Stimulated activated naive B cell treated with anti-CD40 and anti-IgM and Interleukin-4, amounts not matched to agents 10 μg/mL and 1 μg/mL and 100 μg/mL, for 72 hours (primary cell): ENCODE measurements at regions not wholly inside any gene's neighbourhood (a gene's known extent, or its start where the extent isn't known, plus 50 kb on each side); places are given as distances from the start of the nearest gene placed in this dataset.
"Not testable (repeated sequence)": the region's sequence is repeated elsewhere in the genome, so short reads cannot be mapped to it uniquely, and the experiment has no call there.

Experiments
- ATAC-seq, 2 donors: fragments of 150-1000 bp; cut with Tn5 transposase; replicated peaks; 2 replicates each; pipeline ENCODE4 v1.10.0; 2021; ENCODE audit warnings: moderate library complexity in 1 of 2
- DNase-seq: peaks from one replicate; pipeline ENCODE4 v3.0.0; 2021
- H3K27ac Mint-ChIP-seq: one replicate; pipeline ENCODE4 v1.8.0; 2022; ENCODE audit warnings: mild to moderate bottlenecking, mixed read lengths
- H3K27me3 Mint-ChIP-seq, 2 donors: one replicate each; pipeline ENCODE4 v1.8.0; 2022; ENCODE audit warnings: mixed read lengths in 2 of 2
- H3K36me3 Mint-ChIP-seq, 2 donors: one replicate each; pipeline ENCODE4 v1.8.0; 2022; ENCODE audit warnings: mixed read lengths in 2 of 2, mild to moderate bottlenecking in 1 of 2
- H3K4me1 Mint-ChIP-seq, 2 donors: one replicate each; pipeline ENCODE4 v1.8.0; 2022; ENCODE audit warnings: mixed read lengths in 2 of 2, mild to moderate bottlenecking in 1 of 2
- H3K4me3 Mint-ChIP-seq, 2 donors: one replicate each; pipeline ENCODE4 v1.8.0; 2022; ENCODE audit warnings: mild to moderate bottlenecking in 2 of 2, mixed read lengths in 2 of 2, moderate library complexity in 1 of 2
- H3K9me3 Mint-ChIP-seq, 2 donors: one replicate each; pipeline ENCODE4 v1.8.0; 2022; ENCODE audit warnings: mixed read lengths in 2 of 2, mild to moderate bottlenecking in 1 of 2

DNA sequence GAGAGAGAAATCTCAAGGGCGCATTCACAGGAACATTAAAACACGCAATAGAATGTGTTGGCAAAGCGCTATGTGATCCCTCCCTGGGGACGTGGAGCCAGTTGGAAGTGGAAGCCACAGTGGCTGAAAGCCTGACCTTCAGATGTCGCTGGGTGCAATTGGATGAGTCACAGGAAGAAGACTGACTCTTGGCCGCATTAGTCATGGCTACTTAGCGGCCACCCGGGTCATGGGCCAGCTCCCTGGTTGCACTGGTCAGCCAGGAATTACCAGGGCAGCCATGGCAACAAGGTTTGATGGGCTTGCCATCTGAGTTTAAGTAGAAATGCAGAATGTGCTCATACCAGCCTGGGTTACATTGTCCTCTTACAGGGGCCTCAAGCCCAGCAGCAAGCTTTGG, 231.2 kb upstream of the FRG2C start:
- peaks cover 10 to 12% of the 10 kb centered on the region in 2 donors for H3K4me1 Mint-ChIP-seq
- not testable (repeated sequence) for DNase-seq, H3K9me3 Mint-ChIP-seq, H3K4me3 Mint-ChIP-seq, ATAC-seq, H3K27me3 Mint-ChIP-seq, H3K27ac Mint-ChIP-seq
- H3K36me3 Mint-ChIP-seq: peaks cover 0 to 32% of the 10 kb centered on the region in 2 donors

DNA sequence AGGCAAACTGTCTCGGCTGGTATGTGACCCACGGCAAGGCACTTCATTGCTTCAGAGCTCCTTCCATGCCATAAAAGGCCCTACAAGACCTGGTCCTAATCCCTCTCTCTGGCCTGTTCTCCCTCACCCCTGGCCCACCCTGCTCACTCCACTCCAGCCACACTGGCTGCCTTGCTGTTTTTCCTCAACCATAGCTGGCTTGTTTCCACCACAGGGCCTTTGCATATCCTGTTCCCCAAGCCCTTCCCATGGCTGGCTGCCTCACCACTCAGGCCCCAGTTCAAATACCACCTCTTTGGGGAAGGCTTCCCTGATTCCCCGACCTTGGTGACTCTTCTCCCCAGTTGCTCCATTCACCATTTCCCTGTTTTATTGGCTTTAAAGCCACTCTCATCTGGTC, 230.8 kb upstream of the FRG2C start:
- H3K36me3 Mint-ChIP-seq: peaks cover 0 to 32% of the 10 kb centered on the region in 2 donors
- peaks cover 10 to 12% of the 10 kb centered on the region in 2 donors for H3K4me1 Mint-ChIP-seq

DNA sequence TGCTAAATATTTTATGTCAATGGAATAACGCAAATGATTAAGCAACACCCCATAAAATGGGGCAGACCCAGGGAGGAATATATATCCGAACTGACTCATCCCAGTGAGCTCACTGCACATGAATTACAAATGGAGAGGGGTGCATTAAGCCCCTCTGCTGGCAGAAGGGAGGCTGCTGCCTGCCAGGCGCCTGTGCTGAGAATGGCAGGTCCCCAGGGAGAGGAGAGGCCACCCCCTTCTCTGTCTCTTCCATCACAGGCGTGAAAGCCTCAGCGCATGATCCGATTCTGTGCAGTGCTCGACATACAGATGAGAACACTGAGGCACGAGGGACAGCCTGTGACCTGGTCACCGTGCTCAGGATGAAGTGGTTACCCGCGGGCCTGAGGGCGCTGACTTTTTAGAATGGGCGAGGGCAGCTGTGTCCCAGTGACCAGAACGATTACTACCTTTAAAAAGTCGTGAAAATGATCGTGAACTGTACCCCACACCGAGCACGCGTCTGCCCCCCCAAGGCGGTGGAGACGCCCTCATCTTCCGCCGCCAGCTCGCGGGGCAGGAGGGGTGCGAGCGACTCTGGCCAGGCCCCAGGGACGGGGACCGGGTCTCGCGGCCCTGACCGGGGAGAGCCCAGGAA, 229.7 kb upstream of the FRG2C start:
- DNase-seq: peak; percentile 52

More for the DNA sequence above, 230.8 kb upstream of the FRG2C start:
- not testable (repeated sequence) for H3K27ac Mint-ChIP-seq, ATAC-seq, DNase-seq, H3K4me3 Mint-ChIP-seq, H3K27me3 Mint-ChIP-seq, H3K9me3 Mint-ChIP-seq

DNA sequence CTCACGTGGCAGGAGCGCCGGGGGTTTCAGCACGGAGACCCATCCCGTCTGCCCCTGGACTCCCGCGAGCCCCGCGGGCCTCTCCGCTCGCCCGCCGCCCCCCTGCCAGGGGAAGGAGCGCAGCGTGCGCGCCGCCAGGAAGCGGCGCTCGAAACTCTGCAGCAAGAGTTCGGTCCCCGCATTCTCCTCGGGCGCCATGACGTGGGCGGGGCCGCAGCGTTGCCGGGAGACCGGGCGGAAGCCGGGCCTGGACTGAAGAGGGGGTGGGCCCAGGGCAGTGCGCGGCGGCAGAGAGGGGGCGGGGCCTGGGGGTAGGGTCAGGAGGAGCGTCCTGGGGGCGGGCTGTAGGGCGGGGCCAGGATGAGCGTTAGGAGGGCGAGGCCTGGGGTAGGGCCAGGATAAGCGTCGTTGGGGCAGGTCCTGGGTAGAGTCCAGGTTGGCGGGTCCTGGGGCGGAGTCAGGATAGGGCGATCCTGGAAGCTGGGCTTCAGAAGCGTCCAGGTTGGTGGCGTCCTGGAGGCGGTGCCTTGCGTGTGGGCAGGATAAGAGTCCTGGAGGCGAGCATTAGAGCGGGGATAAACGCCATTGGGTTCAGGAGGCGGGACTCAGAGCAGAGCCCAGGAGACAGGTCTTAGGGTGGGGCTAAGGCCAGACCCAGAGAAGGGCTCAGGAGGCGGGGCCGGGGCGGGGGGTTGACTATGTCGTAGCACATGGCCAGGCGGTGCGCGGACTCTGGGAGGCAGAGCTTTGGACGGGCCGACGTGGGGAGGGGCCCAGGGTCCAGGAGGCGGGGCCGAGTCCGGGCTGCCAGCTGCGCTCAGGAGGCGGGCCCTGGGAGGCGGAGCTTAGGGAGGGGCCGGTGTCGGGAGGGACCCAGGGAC, 229.0 kb upstream of the FRG2C start:
- peak; percentile 100 for ATAC-seq
- peaks cover 0 to 24% of the 10 kb centered on the region in 2 donors for H3K36me3 Mint-ChIP-seq
- not testable (repeated sequence) for H3K27me3 Mint-ChIP-seq

More for the DNA sequence above, 229.7 kb upstream of the FRG2C start:
- H3K27me3 Mint-ChIP-seq, ATAC-seq, H3K9me3 Mint-ChIP-seq: not testable (repeated sequence)
- peak overlapping the region; percentile 99 for H3K27ac Mint-ChIP-seq
- peaks cover 0 to 26% of the 10 kb centered on the region in 2 donors for H3K36me3 Mint-ChIP-seq
- peak overlapping the region; percentile 98 to 99 for H3K4me3 Mint-ChIP-seq
- peaks cover 6 to 12% of the 10 kb centered on the region in 2 donors for H3K4me1 Mint-ChIP-seq

DNA sequence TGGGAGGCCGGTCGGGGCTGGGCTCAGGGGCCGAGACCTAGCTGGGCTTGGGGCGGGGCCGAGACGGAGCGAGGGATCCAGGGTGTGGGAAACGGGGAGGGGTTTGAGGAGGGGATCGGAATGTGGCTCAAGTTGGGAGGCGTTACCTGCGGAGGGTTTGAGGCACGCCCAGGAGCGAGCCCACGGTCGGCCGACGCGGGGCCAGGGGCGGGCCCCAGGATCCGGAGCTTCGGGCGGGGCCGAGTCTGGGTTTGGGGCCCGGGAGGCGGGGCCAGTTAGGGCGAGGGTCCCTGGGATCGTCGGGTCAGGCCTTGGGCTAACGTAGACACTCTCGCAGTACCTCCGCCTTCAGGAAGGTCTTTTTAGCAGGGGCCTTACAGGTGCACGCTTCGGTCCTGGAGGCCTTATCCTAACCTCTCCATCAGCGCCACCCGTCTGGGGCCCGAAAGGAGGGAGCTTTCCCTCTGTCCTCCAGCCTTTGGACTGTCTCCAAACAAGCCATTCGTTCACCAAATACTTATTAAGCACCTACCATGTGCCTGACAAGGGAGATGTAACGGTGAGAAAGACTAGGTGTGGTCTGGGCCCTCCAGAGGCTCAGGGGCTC, 228.2 kb upstream of the FRG2C start:
- Mint-ChIP-seq H3K4me1 (peaks cover 6 to 12% of the 10 kb centered on the region in 2 donors), H3K4me3 (peak overlapping the region; percentile 98 to 99), H3K27ac (peak overlapping the region; percentile 99), H3K36me3 (peaks cover 0 to 20% of the 10 kb centered on the region in 2 donors)
- not testable (repeated sequence) for ATAC-seq, H3K27me3 Mint-ChIP-seq, DNase-seq, H3K9me3 Mint-ChIP-seq

More for the DNA sequence above, 229.0 kb upstream of the FRG2C start:
- H3K4me1 Mint-ChIP-seq: peaks cover 6 to 12% of the 10 kb centered on the region in 2 donors
- H3K27ac Mint-ChIP-seq: peak overlapping the region; percentile 99
- peak overlapping the region; percentile 98 to 99 for H3K4me3 Mint-ChIP-seq
- peak; percentile 97 for DNase-seq
- H3K9me3 Mint-ChIP-seq: not testable (repeated sequence)

DNA sequence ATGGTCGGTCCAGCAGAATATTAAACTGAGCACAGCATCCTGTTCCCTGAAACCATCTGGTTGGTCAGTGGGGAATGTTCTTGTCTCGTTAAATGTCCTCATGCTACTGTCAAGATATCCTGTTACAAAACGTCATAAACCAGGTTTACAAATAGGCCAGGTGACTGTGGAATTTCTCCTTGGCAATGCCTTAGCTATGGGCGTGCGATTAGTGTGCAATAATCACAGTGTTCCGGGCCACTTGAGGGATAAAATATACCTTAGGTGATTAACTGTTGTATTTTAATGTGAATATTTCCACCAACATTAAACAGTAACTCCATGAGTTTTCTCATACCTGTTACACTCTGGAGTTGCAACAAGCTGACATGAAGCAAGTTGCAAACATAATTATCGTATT, 223.1 kb upstream of the FRG2C start:
- H3K27ac Mint-ChIP-seq, H3K36me3 Mint-ChIP-seq, H3K4me3 Mint-ChIP-seq, H3K4me1 Mint-ChIP-seq, H3K27me3 Mint-ChIP-seq, DNase-seq, H3K9me3 Mint-ChIP-seq, ATAC-seq: not testable (repeated sequence)

DNA sequence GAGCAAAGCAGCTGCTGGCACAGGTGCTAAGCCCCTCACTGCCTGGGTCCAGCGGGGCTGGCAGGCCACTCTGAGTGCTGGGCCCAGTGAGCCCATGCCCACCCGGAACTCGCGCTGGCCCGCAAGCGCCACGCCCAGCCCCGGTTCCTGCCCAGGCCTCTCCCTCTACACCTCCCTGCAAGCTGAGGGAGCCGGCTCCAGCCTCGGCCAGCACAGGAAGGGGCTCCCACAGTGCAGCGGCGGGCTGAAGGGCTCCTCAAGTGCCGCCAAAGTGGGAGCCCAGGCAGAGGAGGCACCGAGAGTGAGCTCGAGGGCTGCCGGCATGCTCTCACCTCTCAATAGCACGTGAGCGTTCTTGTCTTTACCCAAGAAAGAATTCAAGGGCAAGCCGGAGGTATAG, 219.5 kb upstream of the FRG2C start:
- H3K36me3 Mint-ChIP-seq, DNase-seq, H3K4me1 Mint-ChIP-seq, H3K9me3 Mint-ChIP-seq, H3K27me3 Mint-ChIP-seq, ATAC-seq, H3K27ac Mint-ChIP-seq, H3K4me3 Mint-ChIP-seq: not testable (repeated sequence)

DNA sequence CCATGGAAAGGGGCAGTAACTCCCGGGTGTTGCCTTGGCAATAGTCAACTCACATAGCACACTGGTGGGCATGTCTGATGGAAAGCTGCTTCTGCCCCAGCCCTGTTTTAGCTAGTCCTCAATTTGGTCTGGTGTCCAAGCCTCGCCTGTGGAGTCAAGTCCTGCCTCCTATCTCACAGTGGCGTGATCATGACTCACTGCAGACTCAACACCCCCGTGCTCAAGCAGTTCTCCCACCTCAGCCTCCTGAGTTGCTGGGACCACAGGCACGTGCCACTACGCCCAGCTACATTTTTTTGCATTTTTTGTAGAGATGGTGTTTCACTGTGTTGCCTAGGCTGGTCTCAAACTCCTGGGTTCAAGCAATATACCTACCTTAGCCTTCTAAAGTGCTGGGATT, 218.9 kb upstream of the FRG2C start:
- H3K9me3 Mint-ChIP-seq, H3K27ac Mint-ChIP-seq, ATAC-seq, H3K4me3 Mint-ChIP-seq, DNase-seq, H3K36me3 Mint-ChIP-seq, H3K27me3 Mint-ChIP-seq, H3K4me1 Mint-ChIP-seq: not testable (repeated sequence)

DNA sequence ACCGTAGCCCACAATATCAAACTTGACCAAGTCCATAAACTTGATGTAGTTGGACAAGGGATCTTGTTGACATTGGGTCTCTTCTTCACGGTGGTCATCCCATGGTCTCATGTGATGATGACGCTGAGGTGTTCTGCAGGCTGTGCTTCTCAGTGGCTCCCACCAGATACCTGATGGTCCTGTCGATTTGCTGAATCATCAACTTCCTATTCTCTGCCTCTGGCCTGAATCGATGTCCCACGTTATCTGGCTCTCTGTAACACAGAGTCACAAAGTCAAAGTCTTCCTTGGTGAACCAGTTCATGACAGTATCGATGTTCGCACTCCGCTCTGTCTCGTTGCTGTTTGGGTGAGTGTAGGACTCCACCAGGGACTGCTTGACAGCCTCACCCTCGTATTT, 217.2 kb upstream of the FRG2C start:
- H3K4me3 Mint-ChIP-seq, ATAC-seq, H3K36me3 Mint-ChIP-seq, H3K27me3 Mint-ChIP-seq, H3K4me1 Mint-ChIP-seq, H3K9me3 Mint-ChIP-seq, H3K27ac Mint-ChIP-seq, DNase-seq: not testable (repeated sequence)

DNA sequence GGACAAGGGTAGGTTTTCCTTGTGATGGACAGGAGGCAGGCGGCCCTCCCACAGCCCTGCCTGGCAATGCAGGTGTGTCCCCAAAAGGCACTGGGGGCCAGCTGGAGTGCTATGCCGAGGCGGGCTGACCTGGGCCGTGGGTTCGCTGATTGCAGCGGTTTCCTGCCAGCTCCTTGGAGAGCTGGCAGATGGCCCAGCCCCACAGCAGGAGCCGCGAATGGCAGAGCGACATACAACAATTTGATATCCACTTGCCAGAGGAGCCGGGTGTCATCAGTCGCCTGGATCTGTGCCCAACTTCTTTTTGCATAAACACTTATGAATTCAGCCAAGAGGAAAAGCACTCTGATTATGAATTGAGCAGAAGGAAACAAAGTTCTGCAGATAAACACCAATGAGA, 210.8 kb upstream of the FRG2C start:
- not testable (repeated sequence) for H3K4me3 Mint-ChIP-seq, H3K4me1 Mint-ChIP-seq, H3K27ac Mint-ChIP-seq, H3K27me3 Mint-ChIP-seq, DNase-seq, ATAC-seq, H3K9me3 Mint-ChIP-seq, H3K36me3 Mint-ChIP-seq

DNA sequence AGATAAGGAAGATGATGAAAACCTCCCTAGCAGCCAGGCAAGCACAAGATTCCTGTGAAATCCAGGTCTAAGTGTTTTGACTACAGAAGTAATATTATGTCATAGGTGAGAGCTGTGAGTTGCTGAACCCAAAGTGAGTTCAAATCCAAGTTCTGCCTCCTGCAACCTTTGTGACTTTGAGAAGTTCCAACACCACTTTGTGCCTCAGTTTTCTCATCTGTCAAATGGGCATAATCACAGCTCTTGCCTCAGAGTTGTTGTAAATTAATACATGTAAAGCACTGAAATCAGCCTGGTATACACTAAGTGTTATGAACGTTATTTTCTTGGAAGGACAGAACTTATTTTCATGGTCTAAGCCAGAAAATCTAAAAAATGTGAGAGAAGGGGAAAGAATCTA, 210.3 kb upstream of the FRG2C start:
- H3K9me3 Mint-ChIP-seq, H3K27ac Mint-ChIP-seq, H3K4me3 Mint-ChIP-seq: not testable (repeated sequence)

DNA sequence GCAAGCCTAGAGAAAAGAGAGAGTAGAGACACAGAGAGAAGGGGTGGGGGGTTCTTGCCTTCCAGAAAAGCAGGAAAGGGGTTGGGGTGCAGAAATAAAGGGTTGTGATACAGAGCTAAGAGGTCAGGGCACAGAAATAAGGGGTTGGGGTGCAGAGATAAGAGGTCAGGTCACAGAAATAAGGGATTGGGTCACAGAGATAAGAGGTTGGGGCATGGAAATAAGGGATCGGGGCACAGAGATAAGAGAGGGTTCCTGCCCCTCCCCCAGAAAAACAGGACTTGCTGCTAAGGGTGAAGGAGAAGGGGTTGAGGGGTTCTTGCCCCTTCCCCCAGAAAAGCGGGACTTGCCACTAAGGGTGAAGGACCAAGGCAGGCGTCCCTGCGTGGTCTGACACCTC, 189.6 kb upstream of the FRG2C start:
- not testable (repeated sequence) for H3K27ac Mint-ChIP-seq, H3K27me3 Mint-ChIP-seq, ATAC-seq, H3K36me3 Mint-ChIP-seq, H3K4me1 Mint-ChIP-seq, DNase-seq, H3K4me3 Mint-ChIP-seq
- peaks cover 2 to 15% of the 10 kb centered on the region in 2 donors for H3K9me3 Mint-ChIP-seq

More for the DNA sequence above, 210.3 kb upstream of the FRG2C start:
- DNase-seq, ATAC-seq, H3K4me1 Mint-ChIP-seq, H3K27me3 Mint-ChIP-seq, H3K36me3 Mint-ChIP-seq: not testable (repeated sequence)

DNA sequence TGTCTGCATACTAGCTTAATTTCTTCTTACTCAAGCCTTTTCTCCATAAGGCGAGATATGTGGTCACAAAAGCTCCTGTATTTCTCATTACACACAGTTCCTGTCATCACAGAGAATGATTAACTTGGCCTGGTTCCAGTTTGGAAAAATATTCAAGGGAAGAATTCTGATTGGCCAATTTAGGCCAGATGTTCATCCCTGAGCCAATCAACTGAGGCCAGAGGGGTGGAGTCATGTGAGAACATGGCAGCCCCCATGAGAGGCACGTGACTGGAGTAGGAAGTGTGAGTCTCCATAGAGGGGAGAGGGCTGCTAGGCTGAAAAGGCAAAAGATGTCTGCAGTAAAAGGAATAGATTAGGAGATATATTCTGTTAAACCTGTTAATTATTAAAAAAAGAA, 167.5 kb upstream of the FRG2C start:
- H3K27me3 Mint-ChIP-seq, H3K27ac Mint-ChIP-seq, H3K4me1 Mint-ChIP-seq, DNase-seq, H3K4me3 Mint-ChIP-seq, H3K36me3 Mint-ChIP-seq, ATAC-seq: not testable (repeated sequence)
- H3K9me3 Mint-ChIP-seq: peaks cover 4 to 11% of the 10 kb centered on the region in 2 donors

DNA sequence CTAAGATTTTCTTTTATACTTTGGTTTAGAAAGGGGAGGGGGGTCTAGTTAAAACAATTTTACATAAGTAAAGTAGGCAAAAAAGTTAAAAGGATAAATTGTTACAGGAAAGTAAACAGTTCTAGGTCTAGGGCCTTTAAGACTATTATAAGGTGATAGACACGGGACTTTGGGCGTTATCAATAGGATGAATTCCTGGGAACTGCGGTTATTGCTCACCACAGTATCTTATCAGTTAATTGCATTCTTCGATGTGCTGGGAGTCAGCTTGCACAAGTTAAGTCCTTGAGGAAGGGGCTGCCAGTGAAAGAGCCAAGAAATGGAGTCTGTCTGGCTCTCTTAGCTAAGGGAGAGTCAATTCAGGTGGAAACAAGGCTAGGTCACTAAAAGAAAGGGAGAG, 163.8 kb upstream of the FRG2C start:
- not testable (repeated sequence) for ATAC-seq, H3K4me1 Mint-ChIP-seq, H3K27ac Mint-ChIP-seq, H3K27me3 Mint-ChIP-seq, DNase-seq, H3K36me3 Mint-ChIP-seq, H3K4me3 Mint-ChIP-seq
- peaks cover 9 to 17% of the 10 kb centered on the region in 2 donors for H3K9me3 Mint-ChIP-seq
